ENCODE measurements at regions not wholly inside any gene's neighbourhood (a gene's known extent, or its start where the extent isn't known, plus 50 kb on each side); places are given as distances from the start of the nearest gene placed in this dataset.

GRCh38 chr5:33241802-33242201, 199.0 kb upstream of the TARS1 start:
- Histone ChIP-seq H3K9ac (ENCODE audit: low read depth in 2 of 2, low read length in 2 of 2) (no peak overlapping the region), H3K9me3 (no peaks in the 10 kb centered on the region), H3K27ac (no peak overlapping the region), H3K4me3 (no peak overlapping the region), H3K27me3 (no peaks in the 10 kb centered on the region), H3K4me1 (no peaks in the 10 kb centered on the region), H3K36me3 (no peaks in the 10 kb centered on the region)
- TF ChIP-seq, protein P1, sequence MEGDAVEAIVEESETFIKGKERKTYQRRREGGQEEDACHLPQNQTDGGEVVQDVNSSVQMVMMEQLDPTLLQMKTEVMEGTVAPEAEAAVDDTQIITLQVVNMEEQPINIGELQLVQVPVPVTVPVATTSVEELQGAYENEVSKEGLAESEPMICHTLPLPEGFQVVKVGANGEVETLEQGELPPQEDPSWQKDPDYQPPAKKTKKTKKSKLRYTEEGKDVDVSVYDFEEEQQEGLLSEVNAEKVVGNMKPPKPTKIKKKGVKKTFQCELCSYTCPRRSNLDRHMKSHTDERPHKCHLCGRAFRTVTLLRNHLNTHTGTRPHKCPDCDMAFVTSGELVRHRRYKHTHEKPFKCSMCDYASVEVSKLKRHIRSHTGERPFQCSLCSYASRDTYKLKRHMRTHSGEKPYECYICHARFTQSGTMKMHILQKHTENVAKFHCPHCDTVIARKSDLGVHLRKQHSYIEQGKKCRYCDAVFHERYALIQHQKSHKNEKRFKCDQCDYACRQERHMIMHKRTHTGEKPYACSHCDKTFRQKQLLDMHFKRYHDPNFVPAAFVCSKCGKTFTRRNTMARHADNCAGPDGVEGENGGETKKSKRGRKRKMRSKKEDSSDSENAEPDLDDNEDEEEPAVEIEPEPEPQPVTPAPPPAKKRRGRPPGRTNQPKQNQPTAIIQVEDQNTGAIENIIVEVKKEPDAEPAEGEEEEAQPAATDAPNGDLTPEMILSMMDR (IDR thresholded peaks at IDR 0.05), result no peak
- intact Hi-C loops (cut with DNase I), result no loop called here
- DNase-seq, result no peak

DNA sequence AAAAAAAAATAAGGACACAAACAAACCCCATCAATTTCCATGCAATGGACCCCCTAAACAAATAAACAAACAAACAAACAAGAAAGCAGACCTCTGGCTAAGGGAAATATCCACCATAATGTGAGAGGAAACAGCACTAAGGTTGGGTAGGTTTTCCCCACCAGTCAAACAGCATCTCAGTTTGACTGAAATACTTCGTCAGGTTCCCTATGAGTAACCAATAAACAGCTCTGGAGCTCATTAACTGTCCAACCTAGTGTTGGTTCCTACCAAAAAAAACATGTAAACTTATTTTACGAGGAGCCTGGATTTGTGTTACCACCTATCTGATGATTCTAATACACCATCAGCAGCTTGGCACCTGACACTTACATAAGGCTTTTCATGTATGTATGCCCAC, 198.5 kb upstream of the TARS1 start:
- Histone ChIP-seq H3K36me3 (no peaks in the 10 kb centered on the region), H3K27me3 (no peaks in the 10 kb centered on the region), H3K4me1 (no peaks in the 10 kb centered on the region), H3K4me3 (no peak overlapping the region), H3K27ac (no peak overlapping the region), H3K9me3 (no peaks in the 10 kb centered on the region), H3K9ac (ENCODE audit: low read depth in 2 of 2, low read length in 2 of 2) (no peak overlapping the region)
- intact Hi-C loops (cut with DNase I), result no loop called here
- TF ChIP-seq, protein P1 (IDR thresholded peaks at IDR 0.05), result no peak
- DNase-seq, result no peak

- intact Hi-C loops (cut with DNase I), result no loop called here
- Histone ChIP-seq H3K36me3 (no peaks in the 10 kb centered on the region), H3K27me3 (no peaks in the 10 kb centered on the region), H3K27ac (no peak overlapping the region), H3K9me3 (no peaks in the 10 kb centered on the region), H3K9ac (ENCODE audit: low read depth in 2 of 2, low read length in 2 of 2) (no peak overlapping the region), H3K4me1 (no peaks in the 10 kb centered on the region), H3K4me3 (no peak overlapping the region)
- TF ChIP-seq, protein P1 (IDR thresholded peaks at IDR 0.05), result no peak
- no peak for DNase-seq
Measured at GRCh38 chr5:33244441-33245150, 196.2 kb upstream of the TARS1 start.

DNA sequence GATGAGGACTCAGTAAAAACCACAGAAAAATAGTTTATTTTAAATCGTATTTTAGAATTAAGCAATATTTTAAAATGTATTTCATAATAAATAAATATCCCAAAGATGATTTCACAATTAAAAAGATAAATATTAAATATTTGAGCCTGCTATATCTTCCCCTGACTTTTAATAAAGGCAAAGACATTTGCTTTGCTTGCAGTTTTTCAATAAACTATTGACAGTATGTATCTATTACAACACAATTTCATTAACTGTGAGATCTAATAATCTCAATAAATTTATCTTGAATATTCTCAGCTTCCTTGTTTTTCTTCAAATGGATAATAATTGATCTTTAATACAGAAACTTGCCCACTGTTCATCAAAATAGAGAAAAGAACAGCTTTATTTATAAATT, 186.2 kb upstream of the TARS1 start:
- no peak for DNase-seq
- Histone ChIP-seq H3K36me3 (no peaks in the 10 kb centered on the region), H3K9me3 (no peaks in the 10 kb centered on the region), H3K27ac (no peak overlapping the region), H3K27me3 (no peaks in the 10 kb centered on the region), H3K9ac (ENCODE audit: low read depth in 2 of 2, low read length in 2 of 2) (no peak overlapping the region), H3K4me1 (no peaks in the 10 kb centered on the region), H3K4me3 (no peak overlapping the region)
- TF ChIP-seq, protein P1 (IDR thresholded peaks at IDR 0.05), result no peak
- intact Hi-C loops (cut with DNase I), result no loop called here

DNA sequence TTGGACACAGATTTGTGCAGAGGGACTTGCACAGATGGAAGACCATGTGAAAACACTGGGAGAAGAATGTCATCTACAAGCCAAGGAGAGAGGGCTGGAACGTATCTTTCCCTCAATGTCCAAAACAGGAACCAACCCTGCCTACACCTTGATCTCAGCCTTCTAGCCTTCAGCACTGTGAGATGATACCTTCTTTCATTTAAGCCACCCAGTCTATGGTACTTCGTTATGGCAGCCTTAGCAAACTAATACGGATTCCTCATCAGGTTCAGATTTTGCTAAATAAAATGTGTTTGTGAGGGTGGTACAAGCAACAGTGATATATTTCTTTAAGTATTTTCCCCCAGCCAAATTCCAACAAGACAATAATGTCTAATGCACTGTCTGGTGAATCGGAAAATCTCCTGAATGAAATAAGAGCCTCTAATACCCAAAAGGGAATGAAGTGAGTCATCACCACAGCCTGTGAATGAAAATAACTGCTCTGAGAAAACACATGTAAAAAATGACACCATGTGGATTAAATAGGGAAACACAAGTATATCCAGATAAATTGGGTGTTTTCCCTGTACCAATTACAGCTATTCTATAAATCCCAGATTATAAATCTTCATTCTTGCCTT, 182.8 kb upstream of the TARS1 start:
- no peaks in the 10 kb centered on the region for H3K4me1 ChIP-seq
- H3K9me3 ChIP-seq, result no peaks in the 10 kb centered on the region
- intact Hi-C loops (cut with DNase I), result no loop called here
- no peak overlapping the region for H3K9ac ChIP-seq (ENCODE audit: low read depth in 2 of 2, low read length in 2 of 2)
- H3K27me3 ChIP-seq, result no peaks in the 10 kb centered on the region
- no peak overlapping the region for H3K4me3 ChIP-seq
- H3K36me3 ChIP-seq, result no peaks in the 10 kb centered on the region
- TF ChIP-seq, protein P1 (IDR thresholded peaks at IDR 0.05), result no peak
- DNase-seq, result no peak
- no peak overlapping the region for H3K27ac ChIP-seq

Data from colonic mucosa (tissue), 4 donors.